ENCODE measurements at regions not wholly inside any gene's neighbourhood (a gene's known extent, or its start where the extent isn't known, plus 50 kb on each side); places are given as distances from the start of the nearest gene placed in this dataset.
A peak's percentile ranks its signal among the peaks of the same experiment; 100 is the strongest.

- intact Hi-C loops (cut with DNase I; ENCODE audit: low total_unique reads), result no loop called here
Observed at GRCh38 chr15:72971766-72972165, 80.5 kb upstream of the NEO1 start.

DNA sequence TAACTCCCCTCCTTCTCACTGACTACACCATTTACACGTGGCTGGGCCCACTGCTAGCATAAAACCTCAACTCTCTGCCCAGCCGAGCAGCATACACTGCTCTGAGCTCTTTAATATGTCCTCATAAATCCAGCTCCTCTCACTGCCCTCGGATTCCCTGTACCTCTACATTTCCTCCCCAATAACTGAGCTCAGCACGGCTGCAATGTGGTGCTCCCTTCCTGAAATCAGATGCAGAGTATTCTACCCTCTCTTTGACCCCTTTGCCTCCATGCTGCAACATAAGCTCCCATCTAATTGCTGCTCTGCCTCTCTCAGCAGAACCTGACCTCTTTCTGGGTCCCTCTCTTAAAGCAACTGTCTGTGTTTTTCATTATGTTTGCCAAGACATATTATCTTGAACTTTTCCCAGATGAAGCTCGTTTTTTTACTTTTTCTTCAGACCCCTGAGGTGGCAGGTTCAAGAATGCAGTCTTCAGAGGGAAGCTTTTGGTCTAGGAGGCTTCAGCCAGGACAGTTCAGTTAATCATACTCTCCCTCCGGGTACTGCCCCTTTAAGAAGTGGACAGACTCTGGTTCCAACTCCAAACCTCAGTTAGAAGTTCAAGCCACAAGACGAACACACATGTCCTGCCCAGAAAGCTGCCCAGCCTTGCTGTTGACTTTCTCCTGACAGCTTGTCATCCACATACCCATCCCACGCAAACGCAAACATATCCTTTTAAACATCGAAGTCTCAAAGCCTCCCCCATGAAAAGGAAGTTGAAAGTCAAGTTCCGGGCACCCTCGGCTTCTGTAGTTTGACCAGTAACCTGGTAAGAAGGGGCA lies 81.1 kb upstream of the NEO1 start:
- DNase-seq, result no peak
- H3K4me3 ChIP-seq, result no peak overlapping the region
- peaks cover 0 to 55% (median 0%) of the 10 kb centered on the region in 7 donors for H3K27me3 ChIP-seq (replicated peaks in 1 of 7)
- 31 to 41% (median 37%) methylated on average over 12 of the region's 12 CpGs for WGBS, 5 donors
- intact Hi-C loops (cut with DNase I; ENCODE audit: low total_unique reads), result no loop called here
- H3K27ac ChIP-seq, result peak overlapping the region in 7 of 8 donors; percentile 15 to 74 (median 57)
- H3K9me3 ChIP-seq, result no peaks in the 10 kb centered on the region
- H3K4me1 ChIP-seq, result peaks cover 0 to 23% (median 2%) of the 10 kb centered on the region in 6 donors
- H3K36me3 ChIP-seq, result no peaks in the 10 kb centered on the region
- TF ChIP-seq, protein P1, sequence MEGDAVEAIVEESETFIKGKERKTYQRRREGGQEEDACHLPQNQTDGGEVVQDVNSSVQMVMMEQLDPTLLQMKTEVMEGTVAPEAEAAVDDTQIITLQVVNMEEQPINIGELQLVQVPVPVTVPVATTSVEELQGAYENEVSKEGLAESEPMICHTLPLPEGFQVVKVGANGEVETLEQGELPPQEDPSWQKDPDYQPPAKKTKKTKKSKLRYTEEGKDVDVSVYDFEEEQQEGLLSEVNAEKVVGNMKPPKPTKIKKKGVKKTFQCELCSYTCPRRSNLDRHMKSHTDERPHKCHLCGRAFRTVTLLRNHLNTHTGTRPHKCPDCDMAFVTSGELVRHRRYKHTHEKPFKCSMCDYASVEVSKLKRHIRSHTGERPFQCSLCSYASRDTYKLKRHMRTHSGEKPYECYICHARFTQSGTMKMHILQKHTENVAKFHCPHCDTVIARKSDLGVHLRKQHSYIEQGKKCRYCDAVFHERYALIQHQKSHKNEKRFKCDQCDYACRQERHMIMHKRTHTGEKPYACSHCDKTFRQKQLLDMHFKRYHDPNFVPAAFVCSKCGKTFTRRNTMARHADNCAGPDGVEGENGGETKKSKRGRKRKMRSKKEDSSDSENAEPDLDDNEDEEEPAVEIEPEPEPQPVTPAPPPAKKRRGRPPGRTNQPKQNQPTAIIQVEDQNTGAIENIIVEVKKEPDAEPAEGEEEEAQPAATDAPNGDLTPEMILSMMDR (IDR thresholded peaks at IDR 0.05 in 8 of 11, conservative IDR thresholded peaks at IDR 0.05 in 3 of 11), result no peak
- TF ChIP-seq POLR2A (IDR thresholded peaks at IDR 0.05) (no peak), POLR2AphosphoS5 (IDR thresholded peaks at IDR 0.05) (no peak)

More at GRCh38 chr15:72971766-72972165, 80.5 kb upstream of the NEO1 start:
- Histone ChIP-seq H3K4me3 (no peak overlapping the region), H3K36me3 (no peaks in the 10 kb centered on the region), H3K9me3 (no peaks in the 10 kb centered on the region), H3K4me1 (peaks cover 0 to 23% (median 2%) of the 10 kb centered on the region in 6 donors), H3K27ac (peak overlapping the region in 7 of 8 donors; percentile 15 to 74 (median 57)), H3K27me3 (replicated peaks in 1 of 7) (peaks cover 0 to 55% (median 0%) of the 10 kb centered on the region in 7 donors)
- WGBS, 5 donors, result 62 to 71% (median 64%) methylated on average over 7 of the region's 7 CpGs
- DNase-seq, result no peak
- TF ChIP-seq POLR2AphosphoS5 (IDR thresholded peaks at IDR 0.05), result no peak
- TF ChIP-seq POLR2A (IDR thresholded peaks at IDR 0.05), result no peak
- TF ChIP-seq, protein P1 (IDR thresholded peaks at IDR 0.05 in 8 of 11, conservative IDR thresholded peaks at IDR 0.05 in 3 of 11), result no peak

GRCh38 chr15:72968531-72968922 lies 83.7 kb upstream of the NEO1 start:
- TF ChIP-seq POLR2A (IDR thresholded peaks at IDR 0.05), result no peak
- TF ChIP-seq, protein P1 (IDR thresholded peaks at IDR 0.05 in 8 of 11, conservative IDR thresholded peaks at IDR 0.05 in 3 of 11), result no peak
- no peak for TF ChIP-seq POLR2AphosphoS5 (IDR thresholded peaks at IDR 0.05)
- 20 to 41% (median 32%) methylated on average over 5 of the region's 5 CpGs for WGBS, 5 donors
- H3K4me1 ChIP-seq, result peaks cover 0 to 23% (median 2%) of the 10 kb centered on the region in 6 donors
- intact Hi-C loops (cut with DNase I; ENCODE audit: low total_unique reads), result no loop called here
- no peaks in the 10 kb centered on the region for H3K36me3 ChIP-seq
- no peak overlapping the region for H3K4me3 ChIP-seq
- H3K9me3 ChIP-seq, result peaks cover 0 to 1% (median 0%) of the 10 kb centered on the region in 8 donors
- H3K27ac ChIP-seq, result peak overlapping the region in 6 of 8 donors; percentile 24 to 65 (median 41)
- H3K27me3 ChIP-seq (replicated peaks in 1 of 7), result peaks cover 0 to 56% (median 4%) of the 10 kb centered on the region in 7 donors
- no peak for DNase-seq

Data from spleen (tissue), 11 donors.